Caco-2 (cell line): ENCODE measurements at regions not wholly inside any gene's neighbourhood (a gene's known extent, or its start where the extent isn't known, plus 50 kb on each side); places are given as distances from the start of the nearest gene placed in this dataset.

ENCODE experiments used
- BruUV-seq: library from RNA; stranded (reverse); fragments of 400-500 nt; replicated peaks from 2 replicates; lab custom pipeline; 2021; lab: Mats Ljungman, UMichigan
- CTCF ChIA-PET: fragments of 300-600 bp; sonication (Branson Sonifier 250); formaldehyde crosslinking; loops from one replicate; lab custom pipeline; 2022; ENCODE audit warnings: antibody characterized with exemption; lab: Charles Lee
- POLR2A ChIA-PET: fragments of 300-600 bp; sonication (Branson Sonifier 250); formaldehyde crosslinking; loops from one replicate; lab custom pipeline; 2022; ENCODE audit warnings: antibody characterized with exemption; lab: Charles Lee
- DNase-seq, 2 experiments: peaks; one replicate each; pipeline versions ENCODE4 v3.0.0 to v3.0.0-alpha.2; 2020 to 2022
- H3K27me3 ChIP-seq: replicated peaks from 2 replicates; pipeline ENCODE4 v1.6.0; 2011; ENCODE audit warnings: low read length; ENCODE audit not compliant: control insufficient read depth, insufficient read depth
- H3K36me3 ChIP-seq: 2 replicates; pipeline ENCODE4 v1.5.1; 2011; ENCODE audit warnings: low read length; ENCODE audit not compliant: control insufficient read depth, insufficient read depth
- H3K4me1 ChIP-seq: fragments of 250-450 bp; sonication (Bioruptor Pico); 2 replicates; pipeline ENCODE4 v1.5.1; 2020; ENCODE audit warnings: mild to moderate bottlenecking
- H3K4me3 ChIP-seq: 2 replicates; pipeline ENCODE4 v1.5.1; 2011; ENCODE audit warnings: low read depth, mild to moderate bottlenecking, control low read depth, low read length
- H3K9me3 ChIP-seq: fragments of 250-450 bp; sonication (Bioruptor Pico); 2 replicates; pipeline ENCODE4 v1.5.1; 2020; ENCODE audit warnings: mild to moderate bottlenecking, moderate library complexity
- H3K27ac Mint-ChIP-seq: one replicate; pipeline ENCODE4 v1.8.0; 2022; ENCODE audit warnings: mixed read lengths; ENCODE audit not compliant: unreplicated experiment
- H3K27me3 Mint-ChIP-seq: one replicate; pipeline ENCODE4 v1.8.0; 2022; ENCODE audit warnings: mixed read lengths; ENCODE audit not compliant: insufficient read depth, unreplicated experiment
- H3K36me3 Mint-ChIP-seq: one replicate; pipeline ENCODE4 v1.8.0; 2022; ENCODE audit warnings: mild to moderate bottlenecking, mixed read lengths; ENCODE audit not compliant: insufficient read depth, unreplicated experiment
- H3K4me1 Mint-ChIP-seq: one replicate; pipeline ENCODE4 v1.8.0; 2022; ENCODE audit warnings: low read depth, mixed read lengths; ENCODE audit not compliant: unreplicated experiment
- H3K4me3 Mint-ChIP-seq: one replicate; pipeline ENCODE4 v1.8.0; 2022; ENCODE audit warnings: mild to moderate bottlenecking, moderate library complexity, mixed read lengths; ENCODE audit not compliant: unreplicated experiment
- H3K9me3 Mint-ChIP-seq: one replicate; pipeline ENCODE4 v1.8.0; 2022; ENCODE audit warnings: mixed read lengths; ENCODE audit not compliant: unreplicated experiment
- intact Hi-C: fragments of 100-400 bp; cut with micrococcal nuclease; formaldehyde crosslinking; loops from one replicate; pipeline ENCODE4 v1.10.0; 2022; ENCODE audit not compliant: unreplicated experiment
- TF ChIP-seq, protein P1 (sequence below), 2 experiments: fragments of 200-600 bp in 1 of 2; IDR thresholded peaks; 1 replicate in 1 of 2; 2 replicates in 1 of 2; pipeline versions ENCODE4 v1.5.1 to v1.8.0; 2011 to 2022; ENCODE audit warnings: antibody characterized with exemption in 1 of 2, control low read depth in 1 of 2, inconsistent platforms in 1 of 2, low read depth in 1 of 2, low read length in 1 of 2, mild to moderate bottlenecking in 1 of 2, moderate library complexity in 1 of 2; ENCODE audit not compliant: insufficient read depth in 1 of 2, severe bottlenecking in 1 of 2, unreplicated experiment in 1 of 2

- H3K27ac Mint-ChIP-seq: no peak overlapping the region
- no peak for DNase-seq
Observed at GRCh38 chr18:77853859-77854258, 604.2 kb downstream of the GALR1 start.

DNA sequence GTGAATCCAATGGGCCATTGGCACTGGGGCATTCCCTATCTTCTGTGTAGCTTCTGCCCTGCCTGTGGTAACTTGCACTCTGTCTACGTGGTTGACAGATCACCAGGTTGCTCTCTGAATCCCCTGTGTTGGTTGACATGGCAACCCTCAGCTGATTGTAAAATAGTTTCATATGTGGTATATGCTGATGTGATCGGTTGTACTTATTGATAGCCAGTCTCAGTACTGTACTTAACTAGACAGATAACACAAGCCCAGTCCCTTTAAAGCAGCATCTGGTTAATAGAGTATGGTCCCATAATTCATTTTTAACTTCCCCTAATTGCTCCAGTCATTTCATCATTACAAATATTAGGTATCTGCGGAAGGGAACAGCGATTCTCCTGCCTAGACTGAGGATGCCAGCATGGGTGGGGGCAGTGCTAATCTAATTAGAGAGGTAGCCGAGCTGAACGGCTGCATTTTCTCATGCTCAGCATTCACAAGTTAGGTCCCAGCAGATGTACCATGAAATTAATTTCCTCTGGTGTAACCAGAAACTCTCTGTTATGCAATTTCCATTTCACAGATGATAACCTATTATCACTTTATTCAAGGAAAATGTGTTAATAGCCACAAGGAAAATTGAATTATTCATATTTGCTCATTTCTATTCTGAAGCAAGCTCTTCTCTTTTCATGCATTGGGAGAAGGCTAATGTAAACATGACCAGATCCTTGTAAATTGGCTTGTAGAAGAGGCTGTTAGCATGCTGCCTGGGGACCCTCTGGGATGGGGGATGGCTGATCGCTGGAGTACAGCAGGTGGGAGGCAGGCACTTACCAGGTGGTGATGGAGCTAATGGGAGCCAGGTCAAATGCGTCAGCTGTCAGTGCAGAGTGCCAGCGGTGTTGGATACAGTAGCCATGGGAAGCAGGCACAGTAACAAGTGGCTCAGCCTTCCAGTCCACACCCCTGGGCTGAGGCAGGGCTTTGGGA, 608.3 kb downstream of the GALR1 start:
- ChIA-PET POLR2A (no interaction called here), CTCF (no interaction called here)
- DNase-seq: no peak
- Mint-ChIP-seq H3K27ac (no peak overlapping the region), H3K36me3 (no peaks in the 10 kb centered on the region), H3K4me1 (no peaks in the 10 kb centered on the region), H3K4me3 (no peak overlapping the region), H3K9me3 (no peaks in the 10 kb centered on the region), H3K27me3 (peaks cover 5% of the 10 kb centered on the region)
- TF ChIP-seq, protein P1, sequence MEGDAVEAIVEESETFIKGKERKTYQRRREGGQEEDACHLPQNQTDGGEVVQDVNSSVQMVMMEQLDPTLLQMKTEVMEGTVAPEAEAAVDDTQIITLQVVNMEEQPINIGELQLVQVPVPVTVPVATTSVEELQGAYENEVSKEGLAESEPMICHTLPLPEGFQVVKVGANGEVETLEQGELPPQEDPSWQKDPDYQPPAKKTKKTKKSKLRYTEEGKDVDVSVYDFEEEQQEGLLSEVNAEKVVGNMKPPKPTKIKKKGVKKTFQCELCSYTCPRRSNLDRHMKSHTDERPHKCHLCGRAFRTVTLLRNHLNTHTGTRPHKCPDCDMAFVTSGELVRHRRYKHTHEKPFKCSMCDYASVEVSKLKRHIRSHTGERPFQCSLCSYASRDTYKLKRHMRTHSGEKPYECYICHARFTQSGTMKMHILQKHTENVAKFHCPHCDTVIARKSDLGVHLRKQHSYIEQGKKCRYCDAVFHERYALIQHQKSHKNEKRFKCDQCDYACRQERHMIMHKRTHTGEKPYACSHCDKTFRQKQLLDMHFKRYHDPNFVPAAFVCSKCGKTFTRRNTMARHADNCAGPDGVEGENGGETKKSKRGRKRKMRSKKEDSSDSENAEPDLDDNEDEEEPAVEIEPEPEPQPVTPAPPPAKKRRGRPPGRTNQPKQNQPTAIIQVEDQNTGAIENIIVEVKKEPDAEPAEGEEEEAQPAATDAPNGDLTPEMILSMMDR (IDR thresholded peaks at IDR 0.05; ENCODE audit: insufficient read depth in 1 of 2, low read depth in 1 of 2, low read length in 1 of 2, severe bottlenecking in 1 of 2, unreplicated experiment in 1 of 2): no peak
- H3K4me1 ChIP-seq: no peaks in the 10 kb centered on the region
- no peak overlapping the region for H3K4me3 ChIP-seq
- H3K27me3 ChIP-seq: no peaks in the 10 kb centered on the region
- intact Hi-C loops: no loop called here
- H3K9me3 ChIP-seq: no peaks in the 10 kb centered on the region
- BruUV-seq: no TSS peak
- H3K36me3 ChIP-seq: no peaks in the 10 kb centered on the region

More at GRCh38 chr18:77853859-77854258, 604.2 kb downstream of the GALR1 start:
- intact Hi-C loops: no loop called here
- Histone ChIP-seq H3K27me3 (no peaks in the 10 kb centered on the region), H3K36me3 (no peaks in the 10 kb centered on the region), H3K4me3 (no peak overlapping the region), H3K4me1 (no peaks in the 10 kb centered on the region), H3K9me3 (no peaks in the 10 kb centered on the region)
- Mint-ChIP-seq H3K9me3 (no peaks in the 10 kb centered on the region), H3K4me1 (no peaks in the 10 kb centered on the region), H3K36me3 (no peaks in the 10 kb centered on the region), H3K4me3 (no peak overlapping the region), H3K27me3 (peaks cover 2% of the 10 kb centered on the region)
- TF ChIP-seq, protein P1 (IDR thresholded peaks at IDR 0.05; ENCODE audit: insufficient read depth in 1 of 2, low read depth in 1 of 2, low read length in 1 of 2, severe bottlenecking in 1 of 2, unreplicated experiment in 1 of 2): no peak
- ChIA-PET CTCF (no interaction called here), POLR2A (no interaction called here)
- BruUV-seq: no TSS peak

DNA sequence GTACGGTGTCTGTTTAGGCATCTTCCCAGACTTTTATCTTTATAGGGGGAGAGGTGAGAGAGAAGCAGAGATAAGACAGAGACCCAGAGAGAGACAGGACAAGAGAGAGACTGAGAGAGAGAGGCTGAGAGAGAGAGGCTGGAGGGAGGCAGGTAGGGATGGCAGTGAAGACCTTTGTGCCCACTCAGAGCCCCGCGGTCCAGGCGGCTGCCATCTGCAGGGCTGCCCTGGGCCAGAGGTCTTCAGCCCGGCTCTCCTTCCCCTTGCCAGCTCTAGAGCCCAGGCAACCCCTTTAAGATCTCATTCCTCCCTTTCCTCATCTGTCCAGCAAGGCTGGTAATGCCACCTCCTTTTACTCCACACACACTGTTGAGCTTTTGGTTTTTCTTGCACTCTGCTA, 610.0 kb downstream of the GALR1 start:
- H3K4me3 Mint-ChIP-seq: no peak overlapping the region
- CTCF ChIA-PET: no interaction called here
- H3K27ac Mint-ChIP-seq: no peak overlapping the region
- TF ChIP-seq, protein P1 (IDR thresholded peaks at IDR 0.05; ENCODE audit: insufficient read depth in 1 of 2, low read depth in 1 of 2, low read length in 1 of 2, severe bottlenecking in 1 of 2, unreplicated experiment in 1 of 2): no peak
- peaks cover 5% of the 10 kb centered on the region for H3K27me3 Mint-ChIP-seq
- POLR2A ChIA-PET: no interaction called here
- no peaks in the 10 kb centered on the region for H3K36me3 Mint-ChIP-seq
- Histone ChIP-seq H3K9me3 (no peaks in the 10 kb centered on the region), H3K36me3 (no peaks in the 10 kb centered on the region), H3K27me3 (no peaks in the 10 kb centered on the region), H3K4me3 (no peak overlapping the region), H3K4me1 (no peaks in the 10 kb centered on the region)
- H3K4me1 Mint-ChIP-seq: no peaks in the 10 kb centered on the region
- no TSS peak for BruUV-seq
- DNase-seq: no peak
- no peaks in the 10 kb centered on the region for H3K9me3 Mint-ChIP-seq
- intact Hi-C loops: no loop called here
